ENCODE measurements at regions not wholly inside any gene's neighbourhood (a gene's known extent, or its start where the extent isn't known, plus 50 kb on each side); places are given as distances from the start of the nearest gene placed in this dataset.

DNA sequence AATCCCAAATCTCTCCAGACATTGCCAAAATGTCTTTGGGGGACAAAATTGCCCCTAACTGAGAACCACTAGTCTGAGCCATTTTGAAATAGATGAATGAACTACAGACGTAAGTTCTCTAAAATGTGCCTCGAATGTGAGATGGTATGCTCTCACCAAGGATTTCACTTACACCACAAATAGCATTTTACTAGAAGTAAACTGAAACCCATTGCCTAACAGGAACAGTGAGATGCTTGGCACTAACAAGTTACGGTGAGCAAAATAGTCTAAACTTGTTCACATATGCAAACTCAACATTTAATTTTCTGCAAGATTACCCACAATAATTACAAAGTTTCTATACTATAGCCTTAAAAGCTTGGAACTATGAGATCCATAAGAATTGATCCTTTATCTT, 343.6 kb upstream of the ESRRG start:
- Histone ChIP-seq H3K4me2 (ENCODE audit: low read length) (no peak overlapping the region), H3K79me2 (ENCODE audit: insufficient read depth, low read depth, low read length) (no peaks in the 10 kb centered on the region), H3K36me3 (ENCODE audit: insufficient read depth, low read length) (no peaks in the 10 kb centered on the region), H4K20me1 (ENCODE audit: insufficient read depth, low read length) (no peaks in the 10 kb centered on the region), H3K9me2 (ENCODE audit: insufficient read depth, low read length) (no peaks in the 10 kb centered on the region), H3K27ac (ENCODE audit: low read depth, low read length, poor library complexity, severe bottlenecking) (no peak overlapping the region), H3K9me3 (ENCODE audit: low read length) (no peaks in the 10 kb centered on the region), H2AFZ (ENCODE audit: low read length) (no peak overlapping the region), H3K4me3 (ENCODE audit: low read depth, low read length, poor library complexity, severe bottlenecking) (no peak overlapping the region), H3K4me1 (ENCODE audit: insufficient read depth, low read length, poor library complexity, severe bottlenecking) (no peaks in the 10 kb centered on the region)
- TF ChIP-seq CTCF (conservative IDR thresholded peaks at IDR 0.05; ENCODE audit: low read length) (no peak), EZH2phosphoT487 (IDR thresholded peaks at IDR 0.05; ENCODE audit: borderline replicate concordance, low read depth, low read length) (no peak)
- ChIA-PET CTCF (ENCODE audit: unreplicated experiment) (no interaction called here), POLR2A (interaction anchor here (0.7 kb wide), 1 partner anchor 270 kb away, joined by 3 read pairs; no protein-coding TSS in a partner anchor)
- no TSS peak for BruUV-seq (replicated peaks)
- intact Hi-C loops (cut with micrococcal nuclease; ENCODE audit: unreplicated experiment) = no loop called here
- no peak for DNase-seq (ENCODE audit: low spot score)

- H3K4me3 ChIP-seq (ENCODE audit: low read depth, low read length, poor library complexity, severe bottlenecking) = no peak overlapping the region
- TF ChIP-seq EZH2phosphoT487 (IDR thresholded peaks at IDR 0.05; ENCODE audit: borderline replicate concordance, low read depth, low read length) (no peak), CTCF (conservative IDR thresholded peaks at IDR 0.05; ENCODE audit: low read length) (no peak)
- no peak overlapping the region for H3K4me2 ChIP-seq (ENCODE audit: low read length)
- ChIA-PET CTCF (ENCODE audit: unreplicated experiment) (interaction anchor here (0.5 kb wide), 1 partner anchor 21 kb away, joined by 3 read pairs; no protein-coding TSS in a partner anchor), POLR2A (no interaction called here)
- intact Hi-C loops (cut with micrococcal nuclease; ENCODE audit: unreplicated experiment) = no loop called here
- no peaks in the 10 kb centered on the region for H3K9me3 ChIP-seq (ENCODE audit: low read length)
- H2AFZ ChIP-seq (ENCODE audit: low read length) = no peak overlapping the region
- no peaks in the 10 kb centered on the region for H3K79me2 ChIP-seq (ENCODE audit: insufficient read depth, low read depth, low read length)
- H3K9me2 ChIP-seq (ENCODE audit: insufficient read depth, low read length) = no peaks in the 10 kb centered on the region
- no peak overlapping the region for H3K27ac ChIP-seq (ENCODE audit: low read depth, low read length, poor library complexity, severe bottlenecking)
- no peaks in the 10 kb centered on the region for H4K20me1 ChIP-seq (ENCODE audit: insufficient read depth, low read length)
- no peaks in the 10 kb centered on the region for H3K36me3 ChIP-seq (ENCODE audit: insufficient read depth, low read length)
- H3K4me1 ChIP-seq (ENCODE audit: insufficient read depth, low read length, poor library complexity, severe bottlenecking) = no peaks in the 10 kb centered on the region
- no TSS peak for BruUV-seq (replicated peaks)
- no peak for DNase-seq (ENCODE audit: low spot score)
Observed at GRCh38 chr1:217063172-217063908, 340.1 kb upstream of the ESRRG start.

DNA sequence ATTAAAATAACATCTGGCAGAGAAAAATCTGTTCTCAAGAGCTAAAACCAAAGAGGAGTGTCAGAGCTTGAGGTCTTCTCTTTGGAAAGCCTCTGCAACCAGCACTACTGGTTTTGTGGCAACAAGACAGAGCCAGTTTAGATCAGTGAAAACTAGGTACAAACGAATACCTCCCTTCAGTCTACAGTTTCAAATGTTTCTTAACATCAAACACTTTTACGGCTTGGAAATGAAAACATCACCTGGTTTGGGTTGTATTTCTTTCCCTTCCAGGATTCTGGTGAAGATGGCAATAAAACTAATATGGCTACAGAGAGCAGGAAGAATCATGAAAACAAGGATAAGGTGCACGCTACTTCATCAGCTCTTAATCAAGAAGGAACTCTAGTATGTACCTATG, 339.4 kb upstream of the ESRRG start:
- no peak for TF ChIP-seq CTCF (conservative IDR thresholded peaks at IDR 0.05; ENCODE audit: low read length)
- TF ChIP-seq EZH2phosphoT487 (IDR thresholded peaks at IDR 0.05; ENCODE audit: borderline replicate concordance, low read depth, low read length) = no peak
- POLR2A ChIA-PET = interaction anchor here (0.6 kb wide), 1 partner anchor 118 kb away, joined by 3 read pairs; no protein-coding TSS in a partner anchor
- BruUV-seq (replicated peaks) = no TSS peak
- Histone ChIP-seq H3K27ac (ENCODE audit: low read depth, low read length, poor library complexity, severe bottlenecking) (no peak overlapping the region), H3K9me3 (ENCODE audit: low read length) (no peaks in the 10 kb centered on the region), H3K79me2 (ENCODE audit: insufficient read depth, low read depth, low read length) (no peaks in the 10 kb centered on the region), H3K9me2 (ENCODE audit: insufficient read depth, low read length) (no peaks in the 10 kb centered on the region), H3K4me2 (ENCODE audit: low read length) (no peak overlapping the region), H3K4me1 (ENCODE audit: insufficient read depth, low read length, poor library complexity, severe bottlenecking) (no peaks in the 10 kb centered on the region), H3K4me3 (ENCODE audit: low read depth, low read length, poor library complexity, severe bottlenecking) (no peak overlapping the region), H3K36me3 (ENCODE audit: insufficient read depth, low read length) (no peaks in the 10 kb centered on the region), H4K20me1 (ENCODE audit: insufficient read depth, low read length) (no peaks in the 10 kb centered on the region), H2AFZ (ENCODE audit: low read length) (no peak overlapping the region)
- CTCF ChIA-PET (ENCODE audit: unreplicated experiment) = interaction anchor here (0.5 kb wide), 1 partner anchor 20 kb away, joined by 3 read pairs; no protein-coding TSS in a partner anchor
- intact Hi-C loops (cut with micrococcal nuclease; ENCODE audit: unreplicated experiment) = no loop called here
- DNase-seq (ENCODE audit: low spot score) = no peak

Data from OCI-LY7 (cell line).